Duodenal mucosa (tissue), 2 donors: ENCODE measurements at regions not wholly inside any gene's neighbourhood (a gene's known extent, or its start where the extent isn't known, plus 50 kb on each side); places are given as distances from the start of the nearest gene placed in this dataset.

Source experiments
- H3K27ac ChIP-seq: one replicate; pipeline ENCODE4 v1.7.0; 2013; ENCODE audit warnings: low read depth, low read length
- H3K27me3 ChIP-seq, 2 donors: one replicate each; pipeline ENCODE4 v1.7.0; 2013; ENCODE audit warnings: low read length in 2 of 2, control low read depth in 1 of 2; ENCODE audit not compliant: insufficient read depth in 2 of 2, control insufficient read depth in 1 of 2
- H3K36me3 ChIP-seq, 2 donors: one replicate each; pipeline ENCODE4 v1.7.0; 2013; ENCODE audit warnings: low read length in 2 of 2, control low read depth in 1 of 2; ENCODE audit not compliant: insufficient read depth in 2 of 2, control insufficient read depth in 1 of 2
- H3K4me1 ChIP-seq, 2 donors: one replicate each; pipeline ENCODE4 v1.7.0; 2013; ENCODE audit warnings: low read length in 2 of 2, control low read depth in 1 of 2; ENCODE audit not compliant: insufficient read depth in 2 of 2, control insufficient read depth in 1 of 2
- H3K4me3 ChIP-seq, 2 donors: one replicate each; pipeline ENCODE4 v1.7.0; 2013; ENCODE audit warnings: low read length in 2 of 2, low read depth in 1 of 2
- H3K9ac ChIP-seq, 2 donors: one replicate each; pipeline ENCODE4 v1.7.0; 2013; ENCODE audit warnings: low read length in 2 of 2, low read depth in 1 of 2
- H3K9me3 ChIP-seq, 2 donors: one replicate each; pipeline ENCODE4 v1.7.0; 2013; ENCODE audit warnings: low read length in 2 of 2, control low read depth in 1 of 2; ENCODE audit not compliant: control insufficient read depth in 1 of 2

DNA sequence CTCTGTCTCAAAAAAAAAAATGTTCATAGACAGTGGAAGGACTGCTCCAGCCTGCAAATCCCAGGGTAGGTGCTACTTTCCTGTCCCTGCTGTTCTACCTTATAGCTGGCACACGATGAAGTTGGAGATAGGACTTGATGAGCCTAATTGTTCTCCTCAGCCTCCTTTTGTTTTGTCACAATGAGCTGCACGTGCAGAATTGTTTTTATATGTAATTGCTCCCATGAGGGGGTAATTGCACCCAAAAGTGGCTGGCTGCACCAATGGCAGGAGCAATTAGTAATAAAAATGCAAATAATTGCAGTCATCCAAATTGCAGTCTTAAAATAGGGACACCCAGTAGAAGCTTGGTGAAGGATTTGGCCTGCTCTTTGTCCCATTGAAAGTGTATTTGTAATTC lies 63.0 kb upstream of the PFN2 start:
- Histone ChIP-seq H3K4me1 (no peaks in the 10 kb centered on the region), H3K27me3 (no peaks in the 10 kb centered on the region), H3K36me3 (no peaks in the 10 kb centered on the region), H3K4me3 (no peak overlapping the region), H3K9ac (no peak overlapping the region), H3K9me3 (no peaks in the 10 kb centered on the region), H3K27ac (no peak overlapping the region)

DNA sequence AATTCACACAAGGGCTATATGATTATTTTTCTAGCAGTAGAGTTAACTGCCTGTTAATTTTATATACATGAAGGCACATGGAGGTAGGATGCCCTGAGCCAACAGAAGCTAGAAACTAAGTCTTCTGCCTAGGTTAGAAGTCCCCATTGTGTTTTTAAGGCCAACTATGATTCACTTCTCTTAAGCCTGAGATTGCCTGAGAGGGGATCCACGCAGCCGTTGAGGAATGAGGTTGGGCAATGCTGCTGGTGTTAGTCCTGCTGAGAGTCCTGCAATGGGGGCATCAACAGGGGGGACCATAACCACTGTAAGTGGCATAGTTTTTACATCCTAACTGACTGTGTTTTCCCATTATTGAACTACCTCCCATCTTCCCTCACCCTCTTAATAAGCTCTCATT lies 60.1 kb upstream of the PFN2 start:
- H3K36me3 ChIP-seq: no peaks in the 10 kb centered on the region
- H3K27me3 ChIP-seq: no peaks in the 10 kb centered on the region
- H3K4me3 ChIP-seq: no peak overlapping the region
- H3K27ac ChIP-seq: no peak overlapping the region
- H3K9ac ChIP-seq: no peak overlapping the region
- H3K9me3 ChIP-seq: no peaks in the 10 kb centered on the region
- no peaks in the 10 kb centered on the region for H3K4me1 ChIP-seq

DNA sequence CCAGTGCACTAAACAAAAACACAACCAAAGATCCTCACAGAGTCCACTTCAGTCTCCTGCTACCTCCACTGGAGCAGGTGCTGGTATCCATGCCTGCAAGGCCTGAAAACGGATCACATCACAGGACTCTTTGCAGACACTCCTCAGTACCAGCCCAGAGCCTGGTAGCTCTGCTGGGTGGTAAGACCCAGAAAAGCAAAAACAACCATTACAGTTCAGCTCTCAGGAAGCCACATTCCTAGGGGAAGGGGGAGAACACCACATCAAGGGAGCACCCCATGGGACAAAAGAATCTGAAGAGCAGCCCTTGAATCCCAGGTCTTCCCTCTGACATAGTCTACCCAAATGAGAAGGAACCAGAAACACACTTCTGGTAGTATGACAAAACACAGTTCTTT lies 52.5 kb upstream of the PFN2 start:
- Histone ChIP-seq H3K9me3 (no peaks in the 10 kb centered on the region), H3K27me3 (no peaks in the 10 kb centered on the region), H3K27ac (no peak overlapping the region), H3K36me3 (no peaks in the 10 kb centered on the region), H3K9ac (no peak overlapping the region), H3K4me3 (no peak overlapping the region), H3K4me1 (no peaks in the 10 kb centered on the region)

DNA sequence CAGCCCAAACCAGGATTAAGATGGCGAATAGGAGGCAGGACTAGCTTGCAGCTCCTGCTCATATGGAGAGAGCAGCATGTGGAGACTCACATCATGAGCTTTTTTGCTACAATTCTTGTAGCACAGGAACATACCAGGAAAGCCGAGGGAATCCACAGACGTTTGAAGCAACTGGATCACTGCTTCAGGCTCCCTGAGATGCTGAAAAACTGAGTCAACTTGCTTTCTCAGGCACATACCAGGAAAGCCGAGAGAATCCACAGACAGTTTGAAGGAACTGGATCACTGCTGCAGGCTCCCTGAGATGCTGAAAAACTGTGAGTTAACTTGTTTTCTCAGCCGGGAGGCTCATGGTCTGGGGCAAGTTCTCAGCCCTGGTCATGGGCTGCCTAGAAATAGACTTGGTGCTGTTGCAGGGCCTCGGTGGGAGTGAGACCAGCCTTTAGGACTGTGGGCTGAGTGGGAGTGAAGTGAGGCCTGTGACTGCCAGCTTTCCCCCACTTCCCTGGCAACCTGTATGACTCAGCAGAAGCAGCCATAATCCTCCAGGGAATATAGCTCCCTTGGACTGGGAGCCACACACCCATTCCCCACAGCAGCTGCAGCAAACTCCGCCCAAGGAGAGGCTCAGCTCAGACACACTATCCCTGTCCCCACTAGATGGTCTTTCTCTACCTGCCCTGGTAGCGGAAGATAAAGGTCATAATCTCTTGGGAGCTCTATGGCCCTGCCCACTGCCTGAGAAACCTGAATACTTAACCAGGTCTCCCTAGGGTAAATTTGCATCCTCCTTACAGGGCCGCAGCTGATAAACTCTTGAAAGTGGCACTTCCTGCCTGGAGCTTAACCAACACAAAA lies 51.9 kb upstream of the PFN2 start:
- H3K27ac ChIP-seq: no peak overlapping the region
- no peak overlapping the region for H3K9ac ChIP-seq
- H3K36me3 ChIP-seq: no peaks in the 10 kb centered on the region
- no peaks in the 10 kb centered on the region for H3K27me3 ChIP-seq
- no peaks in the 10 kb centered on the region for H3K9me3 ChIP-seq
- H3K4me1 ChIP-seq: no peaks in the 10 kb centered on the region
- H3K4me3 ChIP-seq: no peak overlapping the region

DNA sequence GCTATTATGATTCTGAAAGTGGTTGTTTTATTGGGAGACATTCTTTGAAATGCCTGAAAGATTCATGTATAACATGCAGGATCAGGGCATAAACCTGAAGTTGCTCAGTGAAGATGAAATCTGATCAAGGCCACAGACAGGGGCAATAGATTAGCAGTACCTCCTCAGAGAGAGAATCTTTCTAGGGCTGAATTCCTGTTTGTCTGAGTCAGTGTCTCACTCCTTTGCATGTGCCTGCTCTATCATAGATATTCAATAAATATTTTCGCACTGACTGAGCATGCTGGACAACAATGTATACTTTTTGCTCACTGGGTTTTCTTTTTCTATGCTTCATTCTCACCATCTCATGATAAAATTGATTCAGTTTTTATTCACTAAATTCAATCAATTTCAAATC lies 49.8 kb upstream of the PFN2 start:
- no peak overlapping the region for H3K4me3 ChIP-seq
- no peak overlapping the region for H3K9ac ChIP-seq
- H3K27me3 ChIP-seq: no peaks in the 10 kb centered on the region
- H3K9me3 ChIP-seq: no peaks in the 10 kb centered on the region
- H3K27ac ChIP-seq: no peak overlapping the region
- H3K36me3 ChIP-seq: no peaks in the 10 kb centered on the region
- H3K4me1 ChIP-seq: no peaks in the 10 kb centered on the region
